ENCODE measurements at regions not wholly inside any gene's neighbourhood (a gene's known extent, or its start where the extent isn't known, plus 50 kb on each side); places are given as distances from the start of the nearest gene placed in this dataset.

DNA sequence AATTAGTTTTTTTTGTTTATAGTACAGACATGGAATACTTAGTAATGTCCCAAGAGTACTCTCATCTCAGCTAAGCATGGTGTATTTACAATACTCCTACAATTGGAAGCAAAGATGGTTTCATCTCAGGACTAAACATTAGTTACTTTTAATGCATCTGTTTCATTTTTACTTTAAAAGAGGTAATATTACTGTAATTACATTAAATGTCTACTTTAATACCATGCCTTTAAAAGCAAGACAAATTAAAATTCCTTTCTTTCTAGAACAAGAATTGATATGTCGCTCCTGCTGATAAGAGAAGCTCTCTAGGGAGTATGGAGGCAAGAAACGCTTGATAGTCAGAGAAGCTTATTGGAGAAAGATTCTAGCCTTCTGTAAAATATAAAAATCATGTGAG is 284.9 kb upstream of the ADAMTS5 start:
- Mint-ChIP-seq H3K36me3 (no peaks in the 10 kb centered on the region), H3K27ac (no peak overlapping the region), H3K4me3 (no peak overlapping the region), H3K27me3 (no peaks in the 10 kb centered on the region), H3K9me3 (peaks cover 0 to 12% (median 4%) of the 10 kb centered on the region in 8 donors), H3K4me1 (no peaks in the 10 kb centered on the region)
- intact Hi-C loops (cut with micrococcal nuclease), result no loop called here
- Histone ChIP-seq H3K9me3 (ENCODE audit: control insufficient read depth in 1 of 2, low read length in 2 of 2) (no peaks in the 10 kb centered on the region), H3K4me1 (ENCODE audit: insufficient read depth, low read length) (no peaks in the 10 kb centered on the region), H3K27me3 (ENCODE audit: insufficient read depth, low read length) (no peaks in the 10 kb centered on the region), H3K36me3 (ENCODE audit: insufficient read depth, low read length) (no peaks in the 10 kb centered on the region), H3K27ac (ENCODE audit: low read depth, low read length) (no peak overlapping the region), H3K4me3 (ENCODE audit: low read length in 2 of 2) (no peak overlapping the region)
- DNase-seq, result no peak
- CTCF ChIA-PET (ENCODE audit: partially characterized antibody), result no interaction called here
- POLR2A ChIA-PET (ENCODE audit: partially characterized antibody), result no interaction called here

DNA sequence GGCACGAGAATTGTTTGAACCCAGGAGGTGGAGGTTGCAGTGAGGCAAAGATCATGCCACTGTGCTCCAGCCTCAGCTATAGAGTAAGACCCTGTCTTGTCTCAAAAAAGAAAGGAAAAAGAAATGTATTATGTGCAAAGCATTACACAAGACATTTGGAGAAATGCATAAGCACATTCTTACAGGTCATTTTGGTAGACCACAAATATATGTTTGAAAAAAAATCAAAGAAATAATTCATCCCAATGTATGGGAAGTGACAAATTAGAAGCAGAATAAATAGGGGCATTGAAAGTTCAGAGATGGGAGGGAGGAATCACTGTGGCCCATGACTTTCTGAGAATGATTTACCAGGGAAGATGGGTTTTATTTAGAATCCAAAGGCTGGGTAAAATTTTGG is 283.5 kb upstream of the ADAMTS5 start:
- no peaks in the 10 kb centered on the region for H3K4me1 Mint-ChIP-seq
- no peak overlapping the region for H3K27ac Mint-ChIP-seq
- H3K36me3 Mint-ChIP-seq, result no peaks in the 10 kb centered on the region
- intact Hi-C loops (cut with micrococcal nuclease), result no loop called here
- H3K4me3 Mint-ChIP-seq, result no peak overlapping the region
- H3K27me3 Mint-ChIP-seq, result no peaks in the 10 kb centered on the region
- Histone ChIP-seq H3K9me3 (ENCODE audit: control insufficient read depth in 1 of 2, low read length in 2 of 2) (no peaks in the 10 kb centered on the region), H3K4me3 (ENCODE audit: low read length in 2 of 2) (no peak overlapping the region), H3K27ac (ENCODE audit: low read depth, low read length) (no peak overlapping the region), H3K36me3 (ENCODE audit: insufficient read depth, low read length) (no peaks in the 10 kb centered on the region), H3K4me1 (ENCODE audit: insufficient read depth, low read length) (no peaks in the 10 kb centered on the region), H3K27me3 (ENCODE audit: insufficient read depth, low read length) (no peaks in the 10 kb centered on the region)
- ChIA-PET POLR2A (ENCODE audit: partially characterized antibody) (no interaction called here), CTCF (ENCODE audit: partially characterized antibody) (no interaction called here)
- H3K9me3 Mint-ChIP-seq, result peaks cover 0 to 12% (median 4%) of the 10 kb centered on the region in 8 donors
- no peak for DNase-seq

DNA sequence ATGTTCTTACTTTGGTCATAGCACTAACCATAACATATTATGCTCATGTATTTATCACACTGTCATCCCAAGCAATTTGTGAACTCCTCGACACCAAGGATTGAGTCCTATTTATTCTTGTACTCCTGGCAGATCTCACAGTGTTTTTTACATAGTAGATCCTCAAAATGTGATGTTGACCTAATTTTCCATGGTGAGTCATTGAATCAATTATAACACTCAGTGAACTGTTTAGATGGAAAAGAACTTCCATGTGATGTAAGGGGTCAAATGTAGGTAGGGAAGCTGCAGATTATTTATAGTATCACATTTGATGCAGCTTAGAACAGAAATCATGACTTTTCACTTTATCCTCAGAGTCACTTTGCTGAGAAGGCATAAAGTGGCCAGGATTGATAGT is 281.9 kb upstream of the ADAMTS5 start:
- no peak overlapping the region for H3K4me3 Mint-ChIP-seq
- Histone ChIP-seq H3K4me3 (ENCODE audit: low read length in 2 of 2) (no peak overlapping the region), H3K36me3 (ENCODE audit: insufficient read depth, low read length) (no peaks in the 10 kb centered on the region), H3K27ac (ENCODE audit: low read depth, low read length) (no peak overlapping the region), H3K9me3 (ENCODE audit: control insufficient read depth in 1 of 2, low read length in 2 of 2) (no peaks in the 10 kb centered on the region), H3K27me3 (ENCODE audit: insufficient read depth, low read length) (no peaks in the 10 kb centered on the region), H3K4me1 (ENCODE audit: insufficient read depth, low read length) (no peaks in the 10 kb centered on the region)
- no peak overlapping the region for H3K27ac Mint-ChIP-seq
- intact Hi-C loops (cut with micrococcal nuclease), result no loop called here
- POLR2A ChIA-PET (ENCODE audit: partially characterized antibody), result no interaction called here
- CTCF ChIA-PET (ENCODE audit: partially characterized antibody), result no interaction called here
- peaks cover 0 to 12% (median 4%) of the 10 kb centered on the region in 8 donors for H3K9me3 Mint-ChIP-seq
- no peak for DNase-seq
- H3K36me3 Mint-ChIP-seq, result no peaks in the 10 kb centered on the region
- H3K4me1 Mint-ChIP-seq, result no peaks in the 10 kb centered on the region
- no peaks in the 10 kb centered on the region for H3K27me3 Mint-ChIP-seq

DNA sequence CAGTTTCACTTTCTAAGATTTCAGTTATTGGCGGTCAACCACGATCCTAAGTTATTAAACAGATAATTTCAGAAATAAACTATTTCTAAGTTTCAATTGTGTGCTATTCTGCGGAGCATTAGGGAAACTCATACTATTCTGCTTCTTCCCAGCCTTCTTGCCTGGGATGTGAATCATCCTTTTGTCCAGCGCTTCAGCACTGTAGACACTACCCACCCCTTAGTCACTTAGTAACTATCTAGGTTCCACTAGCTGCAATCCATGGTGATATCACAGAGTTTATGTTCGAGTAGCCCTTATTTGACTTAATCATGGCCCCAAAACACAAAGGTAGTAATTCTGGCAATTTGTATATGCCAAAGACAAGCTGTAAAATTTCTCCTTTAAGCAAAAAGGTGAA is 279.9 kb upstream of the ADAMTS5 start:
- no peak for DNase-seq
- intact Hi-C loops (cut with micrococcal nuclease), result no loop called here
- Mint-ChIP-seq H3K27me3 (no peaks in the 10 kb centered on the region), H3K9me3 (peaks cover 0 to 12% (median 4%) of the 10 kb centered on the region in 8 donors), H3K36me3 (no peaks in the 10 kb centered on the region), H3K4me3 (no peak overlapping the region), H3K4me1 (no peaks in the 10 kb centered on the region), H3K27ac (no peak overlapping the region)
- Histone ChIP-seq H3K27ac (ENCODE audit: low read depth, low read length) (no peak overlapping the region), H3K27me3 (ENCODE audit: insufficient read depth, low read length) (no peaks in the 10 kb centered on the region), H3K9me3 (ENCODE audit: control insufficient read depth in 1 of 2, low read length in 2 of 2) (no peaks in the 10 kb centered on the region), H3K4me1 (ENCODE audit: insufficient read depth, low read length) (no peaks in the 10 kb centered on the region), H3K36me3 (ENCODE audit: insufficient read depth, low read length) (no peaks in the 10 kb centered on the region), H3K4me3 (ENCODE audit: low read length in 2 of 2) (no peak overlapping the region)
- CTCF ChIA-PET (ENCODE audit: partially characterized antibody), result no interaction called here
- POLR2A ChIA-PET (ENCODE audit: partially characterized antibody), result no interaction called here

DNA sequence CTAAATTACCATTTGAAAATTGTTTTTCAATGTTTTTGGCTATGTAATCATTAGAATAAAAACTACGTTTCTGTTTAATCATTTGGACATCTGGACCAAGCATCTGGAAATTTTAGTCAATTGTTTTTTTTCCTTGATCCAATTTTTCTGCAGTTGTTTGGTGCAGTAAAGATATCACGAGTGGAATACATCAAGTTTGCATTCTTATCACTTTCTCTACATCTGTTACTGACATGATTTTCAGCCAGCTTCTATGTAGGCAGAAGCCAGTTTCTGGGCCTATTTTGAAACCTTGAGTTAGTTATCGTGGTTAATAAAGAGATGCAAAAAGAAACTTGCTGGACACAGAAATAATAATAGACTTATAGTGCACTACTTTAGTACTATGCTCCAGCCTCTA is 277.9 kb upstream of the ADAMTS5 start:
- ChIA-PET POLR2A (ENCODE audit: partially characterized antibody) (no interaction called here), CTCF (ENCODE audit: partially characterized antibody) (no interaction called here)
- Histone ChIP-seq H3K9me3 (ENCODE audit: control insufficient read depth in 1 of 2, low read length in 2 of 2) (no peaks in the 10 kb centered on the region), H3K4me3 (ENCODE audit: low read length in 2 of 2) (no peak overlapping the region), H3K27ac (ENCODE audit: low read depth, low read length) (no peak overlapping the region), H3K4me1 (ENCODE audit: insufficient read depth, low read length) (no peaks in the 10 kb centered on the region), H3K27me3 (ENCODE audit: insufficient read depth, low read length) (no peaks in the 10 kb centered on the region), H3K36me3 (ENCODE audit: insufficient read depth, low read length) (no peaks in the 10 kb centered on the region)
- Mint-ChIP-seq H3K27me3 (no peaks in the 10 kb centered on the region), H3K27ac (no peak overlapping the region), H3K9me3 (peaks cover 0 to 7% (median 3%) of the 10 kb centered on the region in 8 donors), H3K36me3 (no peaks in the 10 kb centered on the region), H3K4me1 (no peaks in the 10 kb centered on the region), H3K4me3 (no peak overlapping the region)
- intact Hi-C loops (cut with micrococcal nuclease), result no loop called here
- no peak for DNase-seq

DNA sequence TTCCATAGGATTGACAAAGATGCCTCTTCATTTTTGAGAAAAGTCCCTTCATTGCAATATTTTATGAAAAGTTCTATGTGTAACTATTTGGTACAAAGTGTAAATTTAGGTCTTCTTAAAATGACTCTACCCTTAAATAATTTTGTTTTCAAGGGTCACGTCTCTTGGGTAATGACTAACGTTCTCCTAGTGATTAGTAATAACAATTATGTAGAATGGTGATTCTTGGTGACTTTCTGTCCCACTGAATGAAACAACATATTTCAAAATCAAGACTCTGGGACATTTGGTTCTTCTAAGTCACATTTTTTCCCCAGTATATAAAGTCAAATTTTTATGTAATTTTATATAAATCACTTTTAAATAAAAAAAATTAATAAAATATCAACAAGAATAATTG is 277.5 kb upstream of the ADAMTS5 start:
- Histone ChIP-seq H3K4me1 (ENCODE audit: insufficient read depth, low read length) (no peaks in the 10 kb centered on the region), H3K27ac (ENCODE audit: low read depth, low read length) (no peak overlapping the region), H3K4me3 (ENCODE audit: low read length in 2 of 2) (no peak overlapping the region), H3K27me3 (ENCODE audit: insufficient read depth, low read length) (no peaks in the 10 kb centered on the region), H3K36me3 (ENCODE audit: insufficient read depth, low read length) (no peaks in the 10 kb centered on the region), H3K9me3 (ENCODE audit: control insufficient read depth in 1 of 2, low read length in 2 of 2) (no peaks in the 10 kb centered on the region)
- intact Hi-C loops (cut with micrococcal nuclease), result no loop called here
- Mint-ChIP-seq H3K4me1 (no peaks in the 10 kb centered on the region), H3K36me3 (no peaks in the 10 kb centered on the region), H3K9me3 (peaks cover 0 to 7% (median 3%) of the 10 kb centered on the region in 8 donors), H3K27me3 (no peaks in the 10 kb centered on the region), H3K27ac (no peak overlapping the region), H3K4me3 (no peak overlapping the region)
- no peak for DNase-seq
- CTCF ChIA-PET (ENCODE audit: partially characterized antibody), result no interaction called here
- POLR2A ChIA-PET (ENCODE audit: partially characterized antibody), result no interaction called here

DNA sequence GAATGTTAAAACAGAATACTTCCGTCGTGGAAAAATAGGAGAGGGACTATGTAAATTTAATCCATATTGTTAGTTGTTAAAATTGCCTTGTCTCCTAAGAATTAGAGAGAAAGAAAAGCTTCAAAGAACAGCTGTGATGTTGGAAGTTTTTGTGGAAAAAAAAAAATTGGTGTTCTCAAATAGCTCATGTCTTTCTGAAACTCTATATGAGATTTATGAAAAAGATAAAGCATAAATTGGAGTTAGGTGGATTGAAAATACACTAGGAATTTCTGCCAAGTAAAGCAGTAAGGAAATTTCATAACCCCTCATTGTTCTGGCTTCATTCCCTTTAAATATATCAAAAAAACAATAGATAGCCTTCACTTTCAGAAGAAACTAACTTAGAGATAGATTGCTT is 274.0 kb upstream of the ADAMTS5 start:
- H3K27ac Mint-ChIP-seq, result no peak overlapping the region
- intact Hi-C loops (cut with micrococcal nuclease), result no loop called here
- CTCF ChIA-PET (ENCODE audit: partially characterized antibody), result no interaction called here

DNA sequence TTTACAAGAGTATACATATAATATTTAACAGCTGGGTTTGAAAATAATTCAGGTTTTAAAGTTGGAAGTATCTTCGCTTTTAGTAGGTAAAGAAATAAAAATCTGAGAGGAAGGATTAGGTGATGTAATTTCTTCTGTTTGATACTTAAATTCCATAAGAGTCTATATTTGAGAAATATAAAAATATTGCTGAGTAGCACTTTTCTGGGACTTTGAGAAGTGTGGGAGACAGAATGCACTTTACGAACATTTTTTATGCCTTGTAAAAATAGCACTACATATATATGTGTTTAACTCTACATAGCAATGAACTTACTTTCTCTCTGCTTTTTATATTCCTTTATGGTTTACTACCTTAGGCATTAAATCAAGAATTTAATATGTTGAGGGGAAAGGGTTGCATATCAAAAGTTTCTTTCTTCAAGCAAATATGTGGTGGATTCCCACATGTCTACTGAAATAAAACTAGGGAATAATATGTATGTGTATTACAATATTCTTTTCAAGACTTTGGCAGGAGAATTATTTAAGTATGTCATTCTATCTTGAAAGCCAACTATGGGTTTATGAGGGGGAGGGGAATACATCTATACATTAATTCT is 266.7 kb upstream of the ADAMTS5 start:
- no peaks in the 10 kb centered on the region for H3K4me1 ChIP-seq (ENCODE audit: insufficient read depth, low read length)
- no peaks in the 10 kb centered on the region for H3K36me3 Mint-ChIP-seq
- no peaks in the 10 kb centered on the region for H3K27me3 ChIP-seq (ENCODE audit: insufficient read depth, low read length)
- intact Hi-C loops (cut with micrococcal nuclease), result no loop called here
- POLR2A ChIA-PET (ENCODE audit: partially characterized antibody), result no interaction called here
- no peaks in the 10 kb centered on the region for H3K9me3 ChIP-seq (ENCODE audit: control insufficient read depth in 1 of 2, low read length in 2 of 2)
- CTCF ChIA-PET (ENCODE audit: partially characterized antibody), result no interaction called here
- H3K4me3 ChIP-seq (ENCODE audit: low read length in 2 of 2), result no peak overlapping the region
- H3K4me3 Mint-ChIP-seq, result no peak overlapping the region
- H3K27ac Mint-ChIP-seq, result no peak overlapping the region
- no peak for DNase-seq
- no peaks in the 10 kb centered on the region for H3K27me3 Mint-ChIP-seq
- H3K9me3 Mint-ChIP-seq, result peaks cover 0 to 1% (median 0%) of the 10 kb centered on the region in 8 donors
- no peak overlapping the region for H3K27ac ChIP-seq (ENCODE audit: low read depth, low read length)
- no peaks in the 10 kb centered on the region for H3K36me3 ChIP-seq (ENCODE audit: insufficient read depth, low read length)
- H3K4me1 Mint-ChIP-seq, result no peaks in the 10 kb centered on the region

More for the DNA sequence above, 274.0 kb upstream of the ADAMTS5 start:
- no peaks in the 10 kb centered on the region for H3K36me3 ChIP-seq (ENCODE audit: insufficient read depth, low read length)
- no peaks in the 10 kb centered on the region for H3K4me1 ChIP-seq (ENCODE audit: insufficient read depth, low read length)
- Mint-ChIP-seq H3K4me3 (no peak overlapping the region), H3K4me1 (no peaks in the 10 kb centered on the region), H3K27me3 (no peaks in the 10 kb centered on the region), H3K36me3 (no peaks in the 10 kb centered on the region), H3K9me3 (peaks cover 0 to 5% (median 0%) of the 10 kb centered on the region in 8 donors)
- no peak overlapping the region for H3K27ac ChIP-seq (ENCODE audit: low read depth, low read length)
- H3K27me3 ChIP-seq (ENCODE audit: insufficient read depth, low read length), result no peaks in the 10 kb centered on the region
- H3K4me3 ChIP-seq (ENCODE audit: low read length in 2 of 2), result no peak overlapping the region
- no peak for DNase-seq
- no peaks in the 10 kb centered on the region for H3K9me3 ChIP-seq (ENCODE audit: control insufficient read depth in 1 of 2, low read length in 2 of 2)
- POLR2A ChIA-PET (ENCODE audit: partially characterized antibody), result no interaction called here

Data from CD4-positive, alpha-beta memory T cell (primary cell).